H9 (cell line): ENCODE measurements at regions not wholly inside any gene's neighbourhood (a gene's known extent, or its start where the extent isn't known, plus 50 kb on each side); places are given as distances from the start of the nearest gene placed in this dataset.

Experiments
- DNase-seq: peaks from one replicate; pipeline ENCODE4 v3.0.0-alpha.2; 2017
- H2AFZ ChIP-seq: one replicate; pipeline ENCODE4 v1.6.1; 2013; ENCODE audit warnings: mild to moderate bottlenecking, low read length, control low read depth, moderate library complexity
- H2AK5ac ChIP-seq: 2 replicates; pipeline ENCODE4 v1.6.1; 2013; ENCODE audit warnings: low read length, control low read depth, mixed read lengths; ENCODE audit not compliant: insufficient read length
- H2BK120ac ChIP-seq: one replicate; pipeline ENCODE4 v1.6.1; 2013; ENCODE audit warnings: low read depth, mild to moderate bottlenecking, low read length, control low read depth, inconsistent platforms; ENCODE audit not compliant: poor library complexity, severe bottlenecking
- H2BK12ac ChIP-seq: 2 replicates; pipeline ENCODE4 v1.6.1; 2013; ENCODE audit warnings: low read length, control low read depth, mixed read lengths, low read depth; ENCODE audit not compliant: insufficient read length
- H2BK15ac ChIP-seq: 2 replicates; pipeline ENCODE4 v1.6.1; 2013; ENCODE audit warnings: low read depth, low read length, control low read depth
- H2BK20ac ChIP-seq: one replicate; pipeline ENCODE4 v1.6.1; 2013; ENCODE audit warnings: low read depth, mild to moderate bottlenecking, low read length, control low read depth, inconsistent platforms; ENCODE audit not compliant: poor library complexity, severe bottlenecking
- H2BK5ac ChIP-seq: 2 replicates; pipeline ENCODE4 v1.6.1; 2013; ENCODE audit warnings: low read length, control low read depth, mixed read lengths; ENCODE audit not compliant: insufficient read length
- H3K14ac ChIP-seq: 2 replicates; pipeline ENCODE4 v1.6.1; 2013; ENCODE audit warnings: low read length, control low read depth; ENCODE audit not compliant: insufficient read depth
- H3K18ac ChIP-seq: 2 replicates; pipeline ENCODE4 v1.6.1; 2013; ENCODE audit warnings: low read depth, mild to moderate bottlenecking, mixed read lengths, low read length, control low read depth; ENCODE audit not compliant: insufficient read length
- H3K23ac ChIP-seq: 2 replicates; pipeline ENCODE4 v1.6.1; 2013; ENCODE audit warnings: low read length, control low read depth, mixed read lengths, low read depth; ENCODE audit not compliant: insufficient read length
- H3K23me2 ChIP-seq: 2 replicates; pipeline ENCODE4 v1.6.1; 2013; ENCODE audit warnings: low read depth, mild to moderate bottlenecking, mixed read lengths, low read length, control low read depth; ENCODE audit not compliant: insufficient read length, poor library complexity, severe bottlenecking
- H3K27ac ChIP-seq: 2 replicates; pipeline ENCODE4 v1.5.1; 2013; ENCODE audit warnings: low read length, control low read depth, mixed read lengths, low read depth; ENCODE audit not compliant: insufficient read length
- H3K27me3 ChIP-seq: 2 replicates; pipeline ENCODE4 v1.6.1; 2013; ENCODE audit warnings: low read length, control low read depth, inconsistent platforms; ENCODE audit not compliant: insufficient read depth
- H3K4ac ChIP-seq: 2 replicates; pipeline ENCODE4 v1.6.1; 2013; ENCODE audit warnings: low read depth, mild to moderate bottlenecking, control low read depth, inconsistent platforms, low read length, moderate library complexity
- H3K4me1 ChIP-seq: 2 replicates; pipeline ENCODE4 v1.6.1; 2013; ENCODE audit warnings: low read length, control low read depth, inconsistent platforms; ENCODE audit not compliant: insufficient read depth
- H3K4me2 ChIP-seq: 2 replicates; pipeline ENCODE4 v1.6.1; 2013; ENCODE audit warnings: low read length, control low read depth, mixed read lengths; ENCODE audit not compliant: insufficient read length, insufficient read depth
- H3K56ac ChIP-seq: 2 replicates; pipeline ENCODE4 v1.6.1; 2013; ENCODE audit warnings: low read depth, mild to moderate bottlenecking, mixed read lengths, low read length, control low read depth; ENCODE audit not compliant: insufficient read length
- H3K79me1 ChIP-seq: 2 replicates; pipeline ENCODE4 v1.6.1; 2013; ENCODE audit warnings: low read depth, mild to moderate bottlenecking, moderate library complexity, low read length, control low read depth, inconsistent platforms; ENCODE audit not compliant: insufficient read depth, poor library complexity, severe bottlenecking
- H3K79me2 ChIP-seq: 2 replicates; pipeline ENCODE4 v1.6.1; 2013; ENCODE audit warnings: low read length, control low read depth, inconsistent platforms; ENCODE audit not compliant: insufficient read depth
- H3K9ac ChIP-seq: 2 replicates; pipeline ENCODE4 v1.6.1; 2013; ENCODE audit warnings: low read length, control low read depth, mixed read lengths; ENCODE audit not compliant: insufficient read length; ENCODE audit errors: extremely low read depth
- H3K9me3 ChIP-seq: one replicate; pipeline ENCODE4 v1.6.1; 2013; ENCODE audit warnings: low read depth, low read length, inconsistent platforms; ENCODE audit not compliant: control insufficient read depth
- H3T11ph ChIP-seq: one replicate; pipeline ENCODE4 v1.6.1; 2013; ENCODE audit warnings: mild to moderate bottlenecking, low read length, control low read depth, inconsistent platforms
- H4K20me1 ChIP-seq: one replicate; pipeline ENCODE4 v1.6.1; 2013; ENCODE audit not compliant: control insufficient read depth, insufficient read length, insufficient read depth
- H4K5ac ChIP-seq: 2 replicates; pipeline ENCODE4 v1.6.1; 2013; ENCODE audit warnings: low read depth, mild to moderate bottlenecking, mixed read lengths, low read length, control low read depth; ENCODE audit not compliant: insufficient read length
- H4K8ac ChIP-seq: replicated peaks from 2 replicates; pipeline ENCODE4 v1.6.1; 2013; ENCODE audit warnings: low read length, control low read depth, mixed read lengths, low read depth; ENCODE audit not compliant: insufficient read length
- H4K91ac ChIP-seq: 2 replicates; pipeline ENCODE4 v1.6.1; 2013; ENCODE audit warnings: low read depth, mild to moderate bottlenecking, moderate library complexity, mixed read lengths, low read length, control low read depth; ENCODE audit not compliant: insufficient read length
- H3K27ac Mint-ChIP-seq, 3 experiments: 2 replicates in 2 of 3; 3 replicates in 1 of 3; pipeline ENCODE4 v1.8.0; 2020 to 2021; ENCODE audit warnings: mixed read lengths in 3 of 3, mild to moderate bottlenecking in 1 of 3, moderate library complexity in 1 of 3
- H3K27me3 Mint-ChIP-seq: 2 replicates; pipeline ENCODE4 v1.8.0; 2021; ENCODE audit warnings: low read depth, mild to moderate bottlenecking, moderate library complexity, mixed read lengths
- H3K36me3 Mint-ChIP-seq, 3 experiments: 2 replicates in 2 of 3; 3 replicates in 1 of 3; pipeline ENCODE4 v1.8.0; 2020 to 2021; ENCODE audit warnings: low read depth in 3 of 3, mixed read lengths in 3 of 3; ENCODE audit not compliant: insufficient read depth in 1 of 3
- H3K4me1 Mint-ChIP-seq, 2 experiments: 2 replicates each; pipeline ENCODE4 v1.8.0; 2020; ENCODE audit warnings: mixed read lengths in 2 of 2
- H3K4me3 Mint-ChIP-seq, 2 experiments: 2 replicates in 1 of 2; 3 replicates in 1 of 2; pipeline ENCODE4 v1.8.0; 2020 to 2021; ENCODE audit warnings: mild to moderate bottlenecking in 2 of 2, mixed read lengths in 2 of 2, moderate library complexity in 1 of 2
- H3K9me3 Mint-ChIP-seq, 2 experiments: 2 replicates in 1 of 2; 3 replicates in 1 of 2; pipeline ENCODE4 v1.8.0; 2020; ENCODE audit warnings: mild to moderate bottlenecking in 2 of 2, mixed read lengths in 2 of 2, moderate library complexity in 1 of 2
- CTCF ChIP-seq: fragments of 200-600 bp; sonication (generic); conservative IDR thresholded peaks from 3 replicates; pipeline ENCODE4 v1.8.0; 2021; ENCODE audit warnings: antibody characterized with exemption, mild to moderate bottlenecking
- WGBS: extraction: QIAGEN DNeasy Blood & Tissue Kit; methylation state at CpG from one replicate; pipeline ENCODE4 v1.1.7; 2013; ENCODE audit warnings: missing lambda C conversion rate, low lambda C conversion rate, mixed read lengths; ENCODE audit not compliant: insufficient read length; ENCODE audit errors: extremely low coverage; 5-methylcytosine and 5-hydroxymethylcytosine counted together

- H3K4me2 ChIP-seq = no peak overlapping the region
- no peaks in the 10 kb centered on the region for H4K20me1 ChIP-seq
- no peak for DNase-seq
- no peaks in the 10 kb centered on the region for H3K4me1 ChIP-seq
- no peak overlapping the region for H3K4ac ChIP-seq
- H3K23me2 ChIP-seq = no peaks in the 10 kb centered on the region
- no peak overlapping the region for H3K56ac ChIP-seq
- no peak overlapping the region for H2BK120ac ChIP-seq
- TF ChIP-seq CTCF = no peak
- H2BK20ac ChIP-seq = no peak overlapping the region
- H2BK5ac ChIP-seq = no peak overlapping the region
- H3K27me3 Mint-ChIP-seq = peaks cover 12% of the 10 kb centered on the region
- no CpG with 5 or more reads among the region's 1 CpG for WGBS
- no peaks in the 10 kb centered on the region for H3K79me2 ChIP-seq
- H3K27ac ChIP-seq = no peak overlapping the region
- H2BK12ac ChIP-seq = no peak overlapping the region
- no peak overlapping the region for H4K91ac ChIP-seq
- no peak overlapping the region for H2BK15ac ChIP-seq
- H3K36me3 Mint-ChIP-seq = no peaks in the 10 kb centered on the region
- H2AFZ ChIP-seq = no peak overlapping the region
- no peak overlapping the region for H3T11ph ChIP-seq
- no peak overlapping the region for H3K18ac ChIP-seq
- no peak overlapping the region for H3K14ac ChIP-seq
- H3K9ac ChIP-seq = no peak overlapping the region
- no peak overlapping the region for H3K4me3 Mint-ChIP-seq
- H2AK5ac ChIP-seq = no peak overlapping the region
- no peaks in the 10 kb centered on the region; a peak in 1 of 5 replicates for H3K9me3 Mint-ChIP-seq
- H3K9me3 ChIP-seq = no peaks in the 10 kb centered on the region
- H3K23ac ChIP-seq = no peak overlapping the region
- H3K27me3 ChIP-seq = no peaks in the 10 kb centered on the region
- no peaks in the 10 kb centered on the region for H3K4me1 Mint-ChIP-seq
- no peak overlapping the region for H4K5ac ChIP-seq
- H4K8ac ChIP-seq = no peak overlapping the region
- H3K27ac Mint-ChIP-seq = no peak overlapping the region
- H3K79me1 ChIP-seq = no peaks in the 10 kb centered on the region
Observed at GRCh38 chr16:49101997-49102396, 179.6 kb downstream of the CBLN1 start.
